Activated T-cell treated with anti-CD3 and anti-CD28 coated beads, Interleukin-2, amount 50 U/mL, for 1 hour (primary cell): ENCODE measurements at regions not wholly inside any gene's neighbourhood (a gene's known extent, or its start where the extent isn't known, plus 50 kb on each side); places are given as distances from the start of the nearest gene placed in this dataset.
"Not testable (repeated sequence)": the region's sequence is repeated elsewhere in the genome, so short reads cannot be mapped to it uniquely, and the experiment has no call there.

Source experiments
- DNase-seq: peaks from one replicate; pipeline ENCODE4 v3.0.0-alpha.2; 2020

DNA sequence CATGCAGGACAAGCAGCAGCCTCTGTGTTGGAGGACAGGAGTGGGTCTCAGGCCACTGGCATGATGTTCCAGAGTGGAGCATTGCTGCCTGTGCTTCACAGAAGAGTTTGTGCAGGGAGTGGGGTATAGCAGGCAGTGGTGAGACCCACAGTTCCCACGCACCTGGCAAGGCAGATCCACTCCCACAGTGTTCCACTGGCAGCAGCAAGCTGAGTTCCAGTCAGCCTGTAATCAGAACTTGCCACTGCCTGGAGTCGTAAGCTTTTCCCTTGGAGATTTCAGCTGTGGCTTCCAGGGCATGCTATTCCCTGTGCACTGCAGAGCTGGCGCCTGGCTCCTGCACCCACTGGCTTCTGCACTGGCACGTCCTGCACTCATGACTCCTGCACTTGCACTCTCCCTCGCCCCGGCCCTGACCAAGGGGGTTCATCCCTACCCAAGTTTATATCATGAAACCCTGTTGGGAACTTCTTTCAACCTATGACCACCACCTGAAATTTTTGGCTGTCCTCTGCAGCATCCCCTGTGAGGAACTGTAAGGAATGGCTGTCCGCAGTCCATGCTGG lies 1144.3 kb downstream of the RAPGEF2 start:
- no peak for DNase-seq

DNA sequence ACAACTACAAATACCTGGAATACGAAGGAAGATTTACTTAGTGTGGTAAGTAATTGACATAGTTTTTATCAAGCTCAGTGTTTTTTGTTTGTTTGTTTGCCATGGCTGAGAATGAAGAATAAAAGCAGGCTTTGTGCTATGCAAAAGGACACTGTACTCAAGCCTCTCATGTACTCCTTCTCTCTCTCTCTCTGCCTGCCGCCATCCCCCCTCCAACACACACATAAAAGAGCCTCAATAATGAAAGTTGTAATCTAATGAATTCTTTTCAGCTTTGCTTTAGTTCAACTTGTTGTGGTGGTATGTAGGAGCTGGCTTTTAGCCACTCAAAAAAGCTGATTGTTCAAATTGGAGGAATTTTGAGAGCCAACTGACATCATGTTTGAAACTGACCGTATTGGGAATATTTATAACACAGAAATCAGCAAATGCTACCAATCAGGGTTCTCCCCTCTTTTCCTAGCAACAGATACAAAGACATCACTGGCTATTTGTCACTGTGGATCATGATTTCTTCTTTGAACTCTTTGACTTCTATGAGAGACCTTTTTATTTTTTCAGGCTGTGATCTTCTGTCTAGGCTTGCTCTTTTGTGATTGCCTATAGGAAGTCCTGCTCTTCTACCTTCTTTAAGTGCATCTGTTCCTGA lies 1148.8 kb downstream of the RAPGEF2 start:
- no peak for DNase-seq

DNA sequence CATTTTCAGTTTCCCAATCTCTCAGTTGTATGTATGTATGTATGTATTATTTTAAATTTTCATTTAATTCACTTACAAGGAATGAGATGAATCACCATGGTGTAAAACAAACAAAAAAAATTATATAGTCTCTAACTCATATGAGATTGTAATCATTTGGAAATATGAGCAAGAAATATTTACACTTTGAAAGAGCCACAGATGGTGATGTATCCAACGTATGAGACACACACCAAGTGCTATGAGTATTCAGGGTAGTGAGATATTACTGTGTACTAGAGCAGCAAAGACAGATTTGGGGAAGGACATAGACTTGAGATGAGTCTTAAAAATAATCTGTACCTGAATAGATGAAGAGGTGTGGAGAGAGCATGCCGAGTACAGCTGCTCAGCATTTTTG lies 1154.4 kb downstream of the RAPGEF2 start:
- no peak for DNase-seq

DNA sequence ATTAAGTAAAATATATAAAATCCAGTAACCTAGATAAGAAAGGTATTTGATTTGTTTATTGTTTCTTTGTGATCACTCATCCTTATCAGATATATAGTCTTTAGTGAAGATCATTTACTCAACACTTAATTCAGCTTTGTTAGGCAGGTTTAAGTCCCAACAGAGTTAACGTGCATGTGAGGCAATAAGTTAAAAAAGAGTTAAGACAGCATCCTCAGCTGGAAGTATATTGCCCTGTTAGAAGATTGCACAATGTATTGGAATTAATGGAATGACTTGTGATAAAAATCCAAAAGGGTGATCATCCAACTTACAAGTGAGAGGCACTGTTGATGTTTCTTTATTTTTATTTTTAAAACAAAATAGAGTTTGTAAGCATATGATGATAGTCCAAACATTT lies 1162.1 kb downstream of the RAPGEF2 start:
- no peak for DNase-seq

DNA sequence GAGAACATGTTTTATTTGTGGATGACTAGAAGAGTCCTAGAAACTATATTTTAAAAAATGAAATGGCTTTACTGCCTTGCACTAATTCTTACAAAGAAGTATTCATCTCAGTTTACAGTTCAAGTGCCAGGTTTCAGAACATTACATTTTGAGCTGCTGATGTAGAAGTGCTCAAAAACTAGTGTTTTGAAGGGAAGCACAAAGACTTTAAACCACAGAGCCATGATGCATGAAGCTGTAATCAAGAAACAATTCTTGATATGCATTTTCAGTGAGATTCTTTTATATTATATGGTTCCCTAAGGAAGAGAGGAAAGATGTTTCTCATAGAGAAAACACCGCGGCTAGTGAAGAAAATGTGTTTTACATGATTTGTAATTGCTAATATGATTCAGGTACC lies 1163.0 kb downstream of the RAPGEF2 start:
- no peak for DNase-seq

DNA sequence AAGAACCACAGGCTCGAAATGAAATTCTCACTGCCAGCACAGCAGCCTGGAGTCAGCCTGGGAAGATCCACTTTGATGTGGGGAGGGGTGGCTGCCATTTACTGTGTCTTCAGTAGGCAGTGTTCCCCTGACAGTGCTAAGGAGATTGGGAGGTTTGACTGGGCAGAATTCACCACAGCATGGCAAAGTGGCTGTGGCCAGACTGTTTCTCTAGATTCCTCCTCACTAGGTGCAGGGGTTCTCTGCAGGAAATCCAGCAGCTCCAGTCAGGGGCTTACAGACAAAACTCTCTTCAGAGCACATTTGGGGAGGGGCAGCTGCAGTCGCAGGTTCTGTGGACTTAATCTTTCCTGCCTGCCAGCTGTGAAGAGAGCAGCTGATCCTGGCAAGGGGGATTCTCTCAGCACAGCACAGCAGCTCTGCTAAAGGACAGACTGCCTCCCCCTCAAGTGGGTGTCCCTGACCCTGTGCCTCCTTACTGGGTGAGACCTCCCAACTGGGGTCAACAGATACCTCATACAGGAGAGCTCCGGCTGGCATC lies 1174.0 kb downstream of the RAPGEF2 start:
- DNase-seq, result no peak

DNA sequence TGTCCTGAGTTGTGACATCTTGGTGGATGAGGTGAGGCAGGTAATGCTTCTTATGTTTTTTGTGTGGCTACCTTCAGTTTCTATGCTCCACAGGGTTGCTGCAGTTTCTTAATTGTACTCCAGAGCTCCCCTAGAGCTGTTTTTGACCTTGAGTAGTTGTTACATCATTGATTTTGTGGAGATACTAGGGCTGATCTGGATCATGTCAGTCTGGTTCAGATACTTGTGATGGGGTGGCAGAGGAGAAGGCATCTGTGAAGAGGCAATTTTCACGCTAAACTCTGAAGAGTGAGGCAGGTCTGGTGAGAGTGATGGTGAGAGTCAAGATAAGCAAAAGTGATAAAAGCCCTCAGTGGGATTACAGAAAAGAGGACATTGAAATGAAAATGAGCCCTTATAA lies 1180.2 kb downstream of the RAPGEF2 start:
- DNase-seq, result no peak

DNA sequence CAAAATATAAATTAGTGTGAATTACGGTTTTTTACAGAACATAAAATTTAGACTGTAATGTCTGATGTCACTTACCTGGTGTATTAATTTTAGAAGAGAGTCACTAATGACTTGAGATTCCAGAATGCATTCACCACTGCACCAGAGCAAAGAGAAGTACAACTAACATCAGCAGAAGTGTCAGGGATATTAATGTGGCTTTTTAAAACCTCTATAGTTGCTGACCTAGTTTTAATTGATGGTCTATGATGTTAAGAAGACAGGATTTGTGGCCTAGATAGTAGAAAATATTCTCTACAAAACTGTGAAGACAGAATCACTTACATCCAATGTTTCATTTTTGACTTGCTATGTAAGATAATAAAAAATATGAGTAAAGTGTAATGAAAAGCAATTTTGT lies 1181.6 kb downstream of the RAPGEF2 start:
- no peak for DNase-seq

DNA sequence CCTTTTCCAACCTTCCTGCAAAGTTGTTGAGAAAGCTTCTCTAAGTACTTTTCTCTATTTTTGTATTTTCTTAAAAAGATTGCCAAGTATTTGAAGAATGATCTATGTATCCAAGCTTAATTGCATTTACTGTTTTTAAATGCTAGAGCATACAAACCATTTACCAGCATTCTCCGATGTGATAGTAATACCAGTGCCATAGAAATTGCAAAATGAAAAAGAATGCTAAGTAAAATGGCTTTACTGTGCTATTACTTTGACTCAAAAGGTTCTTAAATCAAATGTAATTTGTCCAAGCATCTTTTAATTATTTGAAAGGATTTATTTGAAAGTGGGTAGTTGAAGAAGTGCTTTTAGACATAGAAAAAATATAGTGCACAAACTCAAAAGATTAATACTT lies 1183.2 kb downstream of the RAPGEF2 start:
- DNase-seq, result no peak

DNA sequence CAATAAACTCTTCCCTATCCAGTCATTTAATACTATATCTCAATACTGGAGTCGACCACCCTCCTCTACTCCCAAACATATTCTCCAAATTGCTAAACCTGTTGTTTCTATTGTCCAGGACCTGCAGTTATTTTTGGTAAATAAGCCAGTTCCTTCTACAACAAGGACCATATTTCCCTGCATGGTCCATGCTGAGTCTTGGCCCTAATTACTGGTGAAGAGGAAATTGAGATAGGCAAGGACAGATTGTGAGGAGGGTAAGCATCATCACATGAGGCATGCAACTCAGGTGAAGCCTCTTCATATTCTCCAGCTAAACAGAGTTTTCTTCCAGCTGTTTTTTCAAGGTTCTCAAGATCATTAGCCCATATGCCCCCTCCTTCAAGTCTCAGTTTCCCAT lies 1193.6 kb downstream of the RAPGEF2 start:
- no peak for DNase-seq

DNA sequence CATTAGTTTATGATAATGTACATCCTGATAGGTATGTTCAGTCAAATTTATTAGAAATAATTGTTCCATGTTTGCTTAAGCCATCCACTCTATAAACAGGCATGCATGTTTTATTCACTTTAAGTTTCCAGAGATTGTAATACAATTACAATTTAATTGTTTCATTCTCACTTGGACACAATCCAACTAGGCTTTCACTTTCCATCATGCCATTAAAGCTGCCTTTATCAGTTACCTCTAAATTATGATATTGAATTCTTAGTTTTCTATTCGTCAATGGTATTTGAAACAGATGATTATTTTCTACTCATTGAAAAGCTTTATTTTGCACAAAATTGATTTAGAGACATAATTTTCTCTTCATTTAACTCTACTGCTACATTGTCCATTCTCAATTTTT lies 1196.3 kb downstream of the RAPGEF2 start:
- no peak for DNase-seq

DNA sequence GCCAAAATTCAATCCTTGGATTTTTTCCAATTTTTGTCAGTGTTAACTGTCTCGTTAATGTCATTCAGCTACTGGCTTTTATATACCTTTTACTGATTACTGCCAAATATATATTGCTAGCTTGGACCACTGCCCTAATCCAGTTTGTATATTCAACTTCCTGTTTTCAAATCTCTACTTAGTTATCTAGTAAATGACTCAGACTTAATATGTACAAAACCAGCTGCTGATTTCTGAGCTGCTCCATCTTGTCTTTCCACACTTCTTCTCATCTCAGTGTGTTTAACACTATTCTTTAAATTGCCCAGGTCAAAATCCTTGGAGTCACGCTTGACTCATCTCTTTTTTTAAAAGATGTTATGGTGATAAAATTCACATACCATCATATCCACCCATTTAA lies 1196.7 kb downstream of the RAPGEF2 start:
- no peak for DNase-seq

DNA sequence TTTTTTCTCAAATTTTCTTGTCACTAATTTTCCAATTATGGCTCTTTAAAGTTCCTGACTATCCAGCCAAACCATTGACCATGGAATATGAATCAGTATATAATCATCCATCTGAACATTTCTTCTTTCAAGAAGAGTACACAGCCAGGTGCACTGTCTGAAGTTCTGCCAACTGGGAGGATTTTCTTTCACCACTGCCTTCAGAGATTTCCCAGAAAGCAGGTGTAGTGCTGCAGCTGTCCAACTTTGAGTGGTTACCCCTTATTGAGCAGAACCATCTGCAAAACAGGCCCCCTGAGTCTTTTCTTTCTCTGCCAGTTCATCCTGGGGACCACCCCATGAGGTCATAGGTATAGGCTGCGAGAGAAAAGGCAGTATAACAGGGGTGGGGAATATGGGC lies 1213.2 kb downstream of the RAPGEF2 start:
- no peak for DNase-seq

DNA sequence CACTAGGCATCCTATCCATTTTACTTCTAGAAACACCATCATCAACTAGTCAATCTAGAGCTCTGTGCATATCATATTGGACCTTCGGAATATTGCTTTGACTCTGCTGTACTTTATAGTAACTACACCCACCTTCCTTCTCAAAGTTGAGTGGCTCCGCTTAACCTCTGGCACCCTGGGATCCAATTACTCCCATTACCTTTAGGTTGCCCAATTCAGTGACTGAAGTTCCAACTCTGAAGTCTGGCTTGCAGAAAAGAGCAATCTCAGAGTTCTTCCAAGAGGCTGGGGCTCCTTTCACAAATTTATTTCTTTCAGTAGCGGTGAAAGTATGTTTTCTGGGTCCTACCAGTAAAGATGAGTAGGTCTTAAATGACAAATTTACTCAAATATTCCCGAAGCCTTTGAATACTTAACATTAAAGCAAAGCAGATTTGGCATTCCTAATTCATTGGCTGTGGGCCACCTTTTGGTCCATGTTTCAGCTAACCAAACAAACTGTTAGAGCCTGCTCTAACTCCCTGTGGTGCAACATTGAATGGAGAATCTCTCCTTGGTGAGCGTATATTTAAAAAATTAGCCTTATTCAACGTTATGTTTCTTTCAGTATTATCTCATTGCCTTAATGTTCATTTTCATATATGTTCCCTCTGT lies 1215.8 kb downstream of the RAPGEF2 start:
- no peak for DNase-seq

DNA sequence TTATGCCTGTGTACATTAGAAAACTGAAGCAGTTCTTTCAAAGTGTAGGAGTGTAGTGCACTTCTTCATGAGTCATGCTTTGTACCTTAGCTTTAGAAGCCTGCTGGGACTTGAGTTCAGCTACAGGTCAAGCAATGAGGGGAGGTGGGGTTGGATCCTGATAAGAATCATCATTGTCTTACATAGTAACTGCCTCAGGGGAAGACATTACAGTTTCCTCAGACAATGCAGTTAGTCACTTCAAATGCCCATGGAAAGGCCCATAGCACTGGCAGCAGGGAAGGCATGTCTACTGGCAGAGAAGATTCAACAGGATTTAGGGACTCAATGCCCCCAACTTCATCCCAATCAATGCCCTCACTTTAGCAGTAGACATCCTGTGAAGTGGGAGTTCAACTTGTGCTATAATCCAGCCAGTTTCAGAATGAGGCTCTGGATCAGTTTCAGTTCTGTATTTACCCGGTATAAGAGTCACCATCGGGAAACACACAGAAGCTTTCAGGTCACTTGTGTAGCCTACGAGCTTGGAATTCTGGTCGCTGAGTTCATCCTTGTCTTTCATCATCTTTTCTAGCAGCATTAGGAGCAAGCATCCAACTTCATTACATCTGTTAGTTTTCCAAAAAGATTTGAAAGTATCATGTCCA lies 1216.5 kb downstream of the RAPGEF2 start:
- DNase-seq, result no peak

DNA sequence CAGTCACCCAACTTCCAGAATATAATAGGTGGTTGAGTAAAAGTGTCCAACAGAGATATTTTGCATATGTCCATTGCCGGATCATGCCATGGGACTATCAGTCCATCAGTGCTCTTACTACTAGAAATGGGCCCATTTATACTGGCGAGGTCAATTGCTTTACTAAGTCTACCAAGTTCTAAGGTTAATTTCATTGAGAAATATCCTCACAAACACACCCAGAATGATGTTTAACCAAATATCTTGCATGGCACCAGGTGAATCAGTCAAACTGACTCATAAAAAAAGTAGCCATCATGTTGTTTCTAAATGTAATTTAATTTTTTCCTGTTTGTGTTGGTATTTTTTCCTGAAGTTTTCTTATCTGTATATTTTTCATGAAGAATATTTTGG lies 1217.0 kb downstream of the RAPGEF2 start:
- DNase-seq, result no peak

DNA sequence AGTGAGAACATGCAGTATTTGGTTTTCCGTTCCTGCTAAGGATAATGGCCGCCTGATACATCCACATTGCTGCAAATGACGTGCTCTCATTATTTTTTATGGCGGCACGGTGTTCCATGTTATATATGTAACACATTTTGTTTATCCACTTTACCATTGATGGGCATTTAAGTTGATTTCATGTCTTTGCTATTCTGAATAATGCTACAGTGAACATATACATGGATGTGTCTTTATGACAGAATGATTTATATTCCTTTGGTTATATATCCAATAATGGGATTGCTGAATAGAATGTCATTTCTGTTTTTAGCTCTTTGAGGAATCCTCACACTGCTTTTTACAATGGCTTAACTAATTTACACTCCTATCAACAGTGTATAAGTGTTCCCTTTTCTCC lies 1223.2 kb downstream of the RAPGEF2 start:
- DNase-seq, result no peak

DNA sequence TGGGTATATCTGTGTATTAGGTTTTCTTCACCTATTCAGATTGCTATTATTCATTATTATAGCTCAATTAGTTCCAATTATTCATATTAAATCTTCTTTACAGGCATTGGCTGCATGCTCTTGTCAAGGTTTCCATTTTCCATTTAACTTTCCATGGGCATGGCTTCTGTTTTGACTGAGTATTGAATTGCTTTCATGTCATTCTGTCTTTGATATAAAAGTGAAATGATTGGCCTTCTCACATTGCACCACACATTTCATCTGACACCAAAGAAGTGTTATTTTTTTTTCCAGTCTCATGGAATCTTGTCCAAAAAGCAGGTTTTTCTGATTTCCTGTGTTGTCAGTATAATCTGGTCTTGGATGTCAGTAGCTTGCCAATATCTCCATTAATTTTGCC lies 1244.3 kb downstream of the RAPGEF2 start:
- no peak for DNase-seq

DNA sequence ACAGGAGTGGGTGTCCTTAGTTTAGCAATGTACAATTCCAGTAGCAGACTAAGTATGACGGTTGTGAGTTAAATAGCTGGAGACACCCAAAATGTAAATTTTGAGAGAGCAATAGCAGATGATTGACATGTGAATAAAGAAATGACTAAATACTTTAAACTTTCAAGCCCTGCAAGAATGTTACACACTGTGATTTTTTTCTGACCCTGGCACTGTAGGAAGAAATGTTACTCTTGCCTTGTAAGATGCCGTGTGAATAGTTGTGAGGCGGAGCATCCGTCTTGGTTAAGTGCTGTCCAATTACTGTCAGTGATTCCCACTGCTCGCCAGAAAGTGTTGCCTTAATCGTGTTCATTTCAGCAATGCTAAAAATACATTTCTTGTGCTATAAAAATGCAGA lies 1248.1 kb downstream of the RAPGEF2 start:
- no peak for DNase-seq

DNA sequence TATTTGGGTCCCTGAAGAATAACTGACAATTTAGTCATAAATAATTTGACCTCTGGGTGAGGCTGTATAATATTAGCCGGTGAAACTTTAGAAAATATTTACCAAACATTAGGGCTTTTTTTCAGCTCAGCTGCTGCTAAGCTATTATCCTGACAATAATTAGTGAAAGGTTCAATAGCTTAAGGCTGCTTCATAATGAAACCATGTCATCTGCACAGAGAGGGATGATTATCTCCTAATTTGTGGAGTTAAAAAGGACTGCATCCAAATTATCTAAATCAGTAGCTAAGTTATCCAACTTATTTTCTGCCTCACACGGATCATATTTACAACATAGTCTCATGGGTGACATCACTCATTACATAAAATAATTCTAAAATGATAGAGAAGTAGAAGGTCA lies 1249.8 kb downstream of the RAPGEF2 start:
- DNase-seq, result no peak

DNA sequence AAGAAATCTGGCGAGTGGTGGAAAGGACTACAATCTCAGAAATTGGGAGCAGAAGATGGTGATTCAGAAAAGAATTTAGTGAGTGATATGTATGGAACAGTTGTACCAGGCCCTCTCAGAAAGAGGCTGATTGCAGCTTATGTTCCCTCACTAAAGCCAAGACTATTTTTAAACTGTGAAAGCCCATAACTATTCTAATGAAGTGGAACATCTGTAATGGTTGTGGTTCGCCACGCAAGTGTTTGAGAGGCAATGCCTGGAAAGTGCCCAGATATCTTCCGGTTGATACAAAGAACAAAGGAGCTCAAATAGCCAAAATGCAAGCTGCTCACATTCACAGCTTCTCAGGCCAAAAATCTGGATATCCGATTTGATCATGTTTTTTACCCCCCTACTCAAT lies 1250.7 kb downstream of the RAPGEF2 start:
- DNase-seq, result no peak

DNA sequence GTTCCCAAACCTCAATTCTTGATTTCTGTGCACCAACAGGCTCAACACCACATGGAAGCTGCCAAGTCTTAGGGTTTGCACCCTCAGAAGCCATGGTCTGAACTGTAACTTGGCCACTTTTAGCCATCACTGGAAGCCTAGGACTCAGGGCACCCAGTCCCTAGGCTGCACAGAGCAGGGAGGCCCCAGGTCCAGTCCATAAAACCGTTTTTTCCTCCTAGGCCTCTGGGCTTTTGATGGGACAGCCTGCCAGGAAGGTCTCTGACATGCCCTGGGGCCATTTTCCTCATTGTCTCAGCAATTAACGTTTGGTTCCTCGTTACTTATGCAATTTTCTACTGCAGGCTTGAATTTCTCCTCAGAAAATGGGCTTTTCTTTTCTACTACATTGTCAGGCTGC lies 1259.6 kb downstream of the RAPGEF2 start:
- DNase-seq, result no peak

DNA sequence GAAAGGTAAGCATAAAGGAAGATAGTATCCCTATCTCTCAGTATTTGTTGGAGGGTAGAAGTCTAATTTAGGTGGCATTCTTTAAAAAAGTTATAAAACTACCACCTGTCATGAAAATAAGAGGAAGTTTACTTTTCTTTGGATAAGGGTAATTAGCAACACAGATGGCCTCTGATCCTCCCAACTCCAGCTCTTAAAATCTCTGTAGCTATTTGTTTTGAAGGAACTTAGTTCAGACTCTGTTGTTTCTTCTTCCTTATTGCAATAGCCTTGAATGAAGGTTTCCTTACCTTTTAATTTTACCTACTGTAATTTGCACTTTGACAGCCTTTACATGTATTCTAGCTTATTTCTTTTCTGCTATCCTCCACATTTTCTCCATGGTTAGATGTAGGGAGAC lies 1261.3 kb downstream of the RAPGEF2 start:
- DNase-seq, result no peak

DNA sequence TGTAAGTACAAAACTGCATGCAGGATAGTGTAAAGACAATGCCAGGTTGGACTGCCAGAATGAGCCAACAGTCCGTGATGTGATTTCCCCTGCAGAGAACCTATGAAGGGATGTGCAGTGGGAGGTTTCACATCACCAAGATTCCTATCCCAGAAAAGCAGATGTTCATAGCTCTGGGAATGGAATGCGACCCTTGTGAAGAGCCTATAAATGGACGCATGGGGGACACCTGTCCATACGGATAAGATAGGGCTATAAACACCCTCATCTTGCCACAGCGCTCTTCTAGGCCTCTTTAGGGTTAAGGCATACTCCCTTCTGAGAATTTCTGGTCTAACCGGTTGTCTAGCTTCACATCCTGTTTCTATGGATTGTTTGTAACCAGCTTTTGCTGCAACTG lies 1261.8 kb downstream of the RAPGEF2 start:
- DNase-seq, result not testable (repeated sequence)
